Stromal cell of bone marrow (primary cell): ENCODE measurements at regions not wholly inside any gene's neighbourhood (a gene's known extent, or its start where the extent isn't known, plus 50 kb on each side); places are given as distances from the start of the nearest gene placed in this dataset.
"Not testable (repeated sequence)": the region's sequence is repeated elsewhere in the genome, so short reads cannot be mapped to it uniquely, and the experiment has no call there.

Experiments used
- DNase-seq: peaks from one replicate; pipeline ENCODE4 v3.0.0-alpha.2; 2012; ENCODE audit warnings: low read depth

GRCh38 chr3:145263458-145263857 is 897.5 kb downstream of the PLOD2 start:
- not testable (repeated sequence) for DNase-seq

GRCh38 chr3:145266368-145266767 is 894.6 kb downstream of the PLOD2 start:
- no peak for DNase-seq

GRCh38 chr3:145269106-145269505 is 891.9 kb downstream of the PLOD2 start:
- no peak for DNase-seq

GRCh38 chr3:145272684-145273083 is 888.3 kb downstream of the PLOD2 start:
- DNase-seq: no peak

DNA sequence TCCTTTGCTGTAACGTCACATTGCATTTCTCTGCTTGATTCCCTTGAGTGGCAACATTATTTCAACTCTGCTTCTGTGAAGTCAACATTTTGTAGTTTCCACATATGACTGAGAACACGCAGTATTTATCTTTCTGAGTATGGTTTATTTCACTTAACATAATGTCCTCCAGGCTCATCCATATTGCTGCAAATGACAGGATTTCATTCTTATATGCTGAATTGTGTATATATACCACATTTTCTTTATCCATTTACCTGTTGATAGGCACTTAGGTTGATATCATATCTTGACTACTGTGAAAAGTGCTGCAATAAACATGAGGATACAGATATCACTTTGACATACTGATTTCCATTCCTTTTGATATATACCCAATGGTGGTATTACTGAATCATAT is 878.5 kb downstream of the PLOD2 start:
- DNase-seq: no peak

DNA sequence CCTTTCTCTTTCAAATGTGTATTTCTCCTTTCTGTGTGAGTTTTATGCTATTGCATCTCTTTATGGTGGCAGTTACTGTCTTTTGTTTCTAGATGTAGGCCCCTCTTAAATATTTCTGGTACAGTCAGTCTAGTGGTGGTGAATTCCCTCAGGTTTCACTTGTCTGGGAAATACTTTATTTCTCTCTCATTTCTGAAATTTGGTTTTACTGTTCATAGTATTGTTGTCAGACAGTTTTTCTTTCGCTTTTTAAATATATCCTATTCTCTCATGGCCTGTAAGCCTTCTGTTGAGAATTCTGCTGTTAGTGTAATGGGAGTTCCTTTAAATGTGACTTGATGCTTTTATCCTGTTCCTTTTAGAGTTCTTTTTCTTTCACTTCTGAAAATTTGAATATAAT is 874.0 kb downstream of the PLOD2 start:
- DNase-seq: no peak

DNA sequence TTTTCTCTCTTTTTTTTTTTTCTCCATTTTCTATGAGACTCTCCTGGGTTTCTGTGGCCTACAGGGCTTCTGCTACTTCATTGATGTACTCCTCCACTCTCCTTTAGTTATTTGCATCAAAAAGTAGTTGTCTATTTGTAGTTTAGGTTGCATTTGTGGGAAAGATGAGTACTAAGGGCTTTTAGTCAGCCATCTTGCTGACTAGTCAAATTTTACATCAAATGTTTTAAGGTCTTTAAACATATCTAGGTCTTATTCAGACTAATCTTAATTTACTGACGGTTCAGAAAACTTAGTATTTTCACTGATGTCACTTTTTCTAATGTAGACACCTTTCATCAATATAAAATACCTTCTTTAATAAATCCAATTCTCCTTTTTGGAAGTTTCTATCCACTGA is 871.0 kb downstream of the PLOD2 start:
- no peak for DNase-seq

DNA sequence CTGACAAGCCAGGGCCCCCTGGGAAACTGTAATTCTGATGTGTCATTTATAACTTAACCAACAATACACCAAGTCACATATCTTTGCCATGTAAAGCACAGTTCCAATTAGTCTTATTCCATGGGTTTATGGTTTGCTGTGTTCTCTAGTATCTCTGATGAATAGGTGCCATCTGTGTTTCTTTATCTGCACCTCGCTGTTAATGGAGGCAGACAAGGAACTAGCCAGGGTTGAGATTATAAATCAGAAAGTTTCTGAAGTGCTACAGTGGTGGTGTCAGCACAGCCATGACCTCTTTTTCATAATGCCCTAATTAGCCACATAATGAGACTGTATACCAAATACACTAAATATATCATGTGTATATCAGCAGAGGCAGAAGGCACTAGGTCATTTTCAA is 866.4 kb downstream of the PLOD2 start:
- no peak for DNase-seq

GRCh38 chr3:145307272-145307671 is 853.7 kb downstream of the PLOD2 start:
- no peak for DNase-seq

GRCh38 chr3:145313751-145314150 is 847.2 kb downstream of the PLOD2 start:
- no peak for DNase-seq

GRCh38 chr3:145316253-145316652 is 844.7 kb downstream of the PLOD2 start:
- DNase-seq: not testable (repeated sequence)

DNA sequence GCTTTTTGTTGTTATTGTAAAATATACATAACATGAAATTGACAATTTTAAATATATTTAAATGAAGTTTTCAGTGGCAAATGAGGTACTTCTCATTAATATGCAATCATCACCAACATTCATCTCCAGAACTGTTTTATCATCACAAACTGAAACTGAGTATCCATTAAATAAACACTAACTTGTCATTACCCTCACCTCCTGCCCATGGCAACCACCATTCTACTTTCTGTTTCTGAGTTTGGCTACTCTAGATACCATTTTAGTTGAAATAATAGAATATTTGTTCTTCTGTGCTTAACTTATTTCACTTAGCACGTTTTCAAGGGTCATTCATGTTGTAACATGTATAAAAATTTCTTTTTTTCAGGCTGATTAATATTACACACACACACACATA is 834.3 kb downstream of the PLOD2 start:
- no peak for DNase-seq

DNA sequence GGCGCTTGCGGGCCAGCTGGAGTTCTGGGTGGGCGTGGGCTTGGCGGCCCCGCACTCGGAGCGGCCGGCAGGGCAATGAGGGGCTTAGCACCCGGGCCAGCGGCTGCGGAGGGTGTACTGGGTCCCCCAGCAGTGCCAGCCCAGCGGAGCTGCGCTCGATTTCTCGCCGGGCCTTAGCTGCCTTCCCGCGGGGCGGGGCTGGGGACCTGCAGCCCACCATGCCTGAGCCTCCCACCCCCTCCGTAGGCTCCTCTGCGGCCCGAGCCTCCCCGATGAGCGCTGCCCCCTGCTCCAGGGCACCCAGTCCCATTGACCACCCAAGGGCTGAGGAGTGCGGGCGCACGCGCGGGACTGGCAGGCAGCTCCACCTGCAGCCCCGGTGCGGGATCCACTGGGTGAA is 827.6 kb downstream of the PLOD2 start:
- DNase-seq: not testable (repeated sequence)

DNA sequence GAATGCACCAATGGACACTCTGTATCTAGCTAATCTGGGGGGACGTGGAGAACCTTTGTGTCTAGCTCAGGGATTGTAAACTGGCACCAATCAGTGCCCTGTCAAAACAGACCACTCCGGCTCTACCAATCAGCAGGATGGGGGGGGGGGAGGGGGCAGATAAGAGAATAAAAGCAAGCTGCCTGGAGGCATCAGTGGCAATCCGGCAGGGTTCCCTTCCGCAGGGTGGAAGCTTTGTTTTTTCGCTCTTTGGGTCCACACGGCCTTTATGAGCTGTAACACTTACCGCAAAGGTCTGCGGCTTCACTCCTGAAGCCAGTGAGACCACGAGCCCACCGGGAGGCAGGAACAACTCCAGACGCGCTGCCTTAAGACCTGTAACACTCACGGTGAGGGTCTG is 827.1 kb downstream of the PLOD2 start:
- DNase-seq: no peak

- no peak for DNase-seq
These were observed 805.8 kb downstream of the PLOD2 start for GRCh38 chr3:145355206-145355605.

GRCh38 chr3:145357453-145357852 is 803.5 kb downstream of the PLOD2 start:
- no peak for DNase-seq

GRCh38 chr3:145359040-145359439 is 801.9 kb downstream of the PLOD2 start:
- DNase-seq: no peak

GRCh38 chr3:145368748-145369147 is 792.2 kb downstream of the PLOD2 start:
- no peak for DNase-seq

DNA sequence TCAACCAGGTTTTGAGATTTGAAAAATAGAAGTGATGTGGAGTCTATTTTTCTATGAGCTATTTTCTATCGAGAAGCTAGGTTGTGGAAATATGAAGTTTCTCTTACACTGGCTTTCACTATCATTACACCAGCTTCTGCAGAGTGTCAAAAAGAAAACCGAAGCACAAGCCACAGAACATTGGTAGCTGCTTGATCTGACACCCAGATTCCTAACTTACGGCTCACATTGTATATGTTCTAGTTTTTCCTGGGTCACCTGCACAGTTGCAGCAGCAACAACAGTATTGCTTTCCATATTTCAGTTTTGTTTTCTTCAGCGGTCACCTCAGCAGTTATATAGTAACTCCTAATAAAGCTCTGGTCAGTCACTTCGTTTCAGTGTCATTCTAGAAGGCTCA is 790.1 kb downstream of the PLOD2 start:
- no peak for DNase-seq

DNA sequence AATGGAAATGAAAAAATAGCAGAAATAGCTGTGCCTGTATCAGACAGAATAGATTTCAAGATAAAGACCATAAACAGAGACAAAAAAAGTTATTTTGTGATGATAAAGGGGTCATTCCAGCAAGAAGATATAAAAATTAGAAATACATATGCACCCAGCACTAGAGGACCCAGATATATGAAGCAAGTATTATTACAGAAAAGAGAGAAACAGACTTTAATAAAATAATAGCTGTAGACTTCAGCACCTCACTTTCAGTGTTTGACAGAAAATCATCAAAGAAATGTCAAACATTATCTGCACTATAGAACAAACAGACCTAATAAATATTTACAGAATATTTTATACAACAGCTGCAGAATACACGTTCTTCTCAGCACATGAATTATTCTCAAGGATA is 783.7 kb downstream of the PLOD2 start:
- DNase-seq: no peak

- no peak for DNase-seq
These were observed 777.6 kb downstream of the PLOD2 start for GRCh38 chr3:145383416-145383815.

- no peak for DNase-seq
These were observed 776.7 kb downstream of the PLOD2 start for GRCh38 chr3:145384307-145384706.

GRCh38 chr3:145387211-145387610 is 773.8 kb downstream of the PLOD2 start:
- no peak for DNase-seq

- no peak for DNase-seq
These were observed 765.6 kb downstream of the PLOD2 start for GRCh38 chr3:145395421-145395820.

DNA sequence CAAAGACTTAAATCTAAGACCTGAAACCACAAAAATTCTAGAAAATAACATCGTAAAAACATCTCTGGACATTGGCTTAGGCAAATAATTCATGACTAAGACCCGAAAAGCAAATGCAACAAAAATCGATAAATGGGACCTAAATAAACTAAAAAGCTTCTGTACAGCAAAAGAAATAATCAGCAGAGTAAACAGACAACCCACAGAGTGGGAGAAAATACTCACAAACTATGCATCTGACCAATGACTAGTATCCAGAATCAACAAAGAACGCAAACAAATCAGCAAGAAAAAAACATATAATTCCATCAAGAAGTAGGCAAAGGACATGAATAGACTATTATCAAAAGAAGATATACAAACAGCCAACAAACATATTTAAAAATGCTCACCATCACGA is 749.4 kb downstream of the PLOD2 start:
- no peak for DNase-seq
